ENCODE measurements at regions not wholly inside any gene's neighbourhood (a gene's known extent, or its start where the extent isn't known, plus 50 kb on each side); places are given as distances from the start of the nearest gene placed in this dataset.

GRCh38 chr11:92857407-92857806 lies 112.0 kb upstream of the MTNR1B start:
- TF ChIP-seq CTCF (conservative IDR thresholded peaks at IDR 0.05 in 1 of 2, IDR thresholded peaks at IDR 0.05 in 1 of 2; ENCODE audit: extremely low read depth in 1 of 2, insufficient read depth in 1 of 2, low read depth in 1 of 2, low read length in 2 of 2) (no peak), EZH2 (IDR thresholded peaks at IDR 0.05; ENCODE audit: borderline replicate concordance, low read length) (no peak)
